Esophagus squamous epithelium (tissue), 4 donors: ENCODE measurements at regions not wholly inside any gene's neighbourhood (a gene's known extent, or its start where the extent isn't known, plus 50 kb on each side); places are given as distances from the start of the nearest gene placed in this dataset.

ENCODE experiments used
- POLR2A ChIP-seq, 4 donors: fragments of 450-650 bp; IDR thresholded peaks; one replicate each; pipeline ENCODE4 v1.6.1; 2017; ENCODE audit warnings: antibody characterized with exemption in 4 of 4, mild to moderate bottlenecking in 4 of 4, moderate library complexity in 3 of 4
- TF ChIP-seq, protein P1 (sequence below), 6 experiments: fragments of 450-650 bp in 4 of 6; fragments of 200-600 bp in 2 of 6; sonication (generic) in 2 of 6; IDR thresholded peaks; one replicate each; pipeline ENCODE4 v1.5.1; 2016 to 2019; ENCODE audit warnings: antibody characterized with exemption in 6 of 6, mild to moderate bottlenecking in 4 of 6, moderate library complexity in 4 of 6

DNA sequence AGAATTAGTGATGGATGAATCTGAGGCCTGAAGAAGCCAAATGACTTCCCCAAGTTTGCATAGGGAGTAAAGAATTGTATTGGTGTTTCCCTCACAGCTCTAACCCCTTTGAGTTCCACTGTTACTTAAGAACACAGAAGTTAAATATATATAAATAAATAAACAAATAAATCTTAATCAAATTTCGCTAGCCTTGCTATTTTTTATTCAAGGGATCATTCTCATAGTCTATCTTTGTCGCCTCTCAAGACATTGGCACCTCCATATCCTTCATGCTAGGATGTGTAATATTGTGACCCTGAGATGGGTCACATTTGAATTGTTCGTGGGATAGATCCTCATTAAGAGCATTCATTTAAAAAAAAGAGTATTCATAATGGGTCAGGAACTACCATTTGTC, 121.3 kb upstream of the HNMT start:
- TF ChIP-seq, protein P1, sequence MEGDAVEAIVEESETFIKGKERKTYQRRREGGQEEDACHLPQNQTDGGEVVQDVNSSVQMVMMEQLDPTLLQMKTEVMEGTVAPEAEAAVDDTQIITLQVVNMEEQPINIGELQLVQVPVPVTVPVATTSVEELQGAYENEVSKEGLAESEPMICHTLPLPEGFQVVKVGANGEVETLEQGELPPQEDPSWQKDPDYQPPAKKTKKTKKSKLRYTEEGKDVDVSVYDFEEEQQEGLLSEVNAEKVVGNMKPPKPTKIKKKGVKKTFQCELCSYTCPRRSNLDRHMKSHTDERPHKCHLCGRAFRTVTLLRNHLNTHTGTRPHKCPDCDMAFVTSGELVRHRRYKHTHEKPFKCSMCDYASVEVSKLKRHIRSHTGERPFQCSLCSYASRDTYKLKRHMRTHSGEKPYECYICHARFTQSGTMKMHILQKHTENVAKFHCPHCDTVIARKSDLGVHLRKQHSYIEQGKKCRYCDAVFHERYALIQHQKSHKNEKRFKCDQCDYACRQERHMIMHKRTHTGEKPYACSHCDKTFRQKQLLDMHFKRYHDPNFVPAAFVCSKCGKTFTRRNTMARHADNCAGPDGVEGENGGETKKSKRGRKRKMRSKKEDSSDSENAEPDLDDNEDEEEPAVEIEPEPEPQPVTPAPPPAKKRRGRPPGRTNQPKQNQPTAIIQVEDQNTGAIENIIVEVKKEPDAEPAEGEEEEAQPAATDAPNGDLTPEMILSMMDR (IDR thresholded peaks at IDR 0.05), result no peak
- TF ChIP-seq POLR2A (IDR thresholded peaks at IDR 0.05), result no peak
